AG10803 (cell line): ENCODE measurements at regions not wholly inside any gene's neighbourhood (a gene's known extent, or its start where the extent isn't known, plus 50 kb on each side); places are given as distances from the start of the nearest gene placed in this dataset.

Experiments
- DNase-seq: peaks from one replicate; pipeline ENCODE4 v3.0.0; 2010; ENCODE audit warnings: low read depth
- H3K4me3 ChIP-seq: 2 replicates; pipeline ENCODE4 v1.5.1; 2011; ENCODE audit warnings: mild to moderate bottlenecking, low read length, control low read depth
- TF ChIP-seq, protein P1 (sequence below): conservative IDR thresholded peaks from 2 replicates; pipeline ENCODE4 v1.5.1; 2011; ENCODE audit warnings: mild to moderate bottlenecking, low read length, control low read depth, inconsistent platforms

DNA sequence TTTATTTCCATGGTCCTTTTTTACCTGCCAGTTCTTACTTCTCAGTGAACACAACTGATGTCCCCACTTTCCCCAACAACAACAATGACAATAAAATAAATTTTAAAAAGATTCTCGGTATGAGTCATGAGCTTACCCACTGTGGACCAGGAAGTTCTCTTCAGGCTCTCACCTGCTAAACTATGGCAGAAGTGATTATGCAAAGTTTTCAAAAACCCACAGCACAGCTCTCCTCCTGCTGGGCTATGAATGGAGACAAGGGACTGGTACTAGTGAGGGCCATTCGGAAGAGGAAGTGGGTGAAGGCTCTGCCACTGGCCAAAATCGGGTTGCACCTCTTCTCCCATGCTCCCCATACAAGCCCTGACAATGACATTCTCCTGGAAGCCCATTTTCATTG lies 429.4 kb downstream of the PIK3R1 start:
- H3K4me3 ChIP-seq = no peak overlapping the region
- TF ChIP-seq, protein P1, sequence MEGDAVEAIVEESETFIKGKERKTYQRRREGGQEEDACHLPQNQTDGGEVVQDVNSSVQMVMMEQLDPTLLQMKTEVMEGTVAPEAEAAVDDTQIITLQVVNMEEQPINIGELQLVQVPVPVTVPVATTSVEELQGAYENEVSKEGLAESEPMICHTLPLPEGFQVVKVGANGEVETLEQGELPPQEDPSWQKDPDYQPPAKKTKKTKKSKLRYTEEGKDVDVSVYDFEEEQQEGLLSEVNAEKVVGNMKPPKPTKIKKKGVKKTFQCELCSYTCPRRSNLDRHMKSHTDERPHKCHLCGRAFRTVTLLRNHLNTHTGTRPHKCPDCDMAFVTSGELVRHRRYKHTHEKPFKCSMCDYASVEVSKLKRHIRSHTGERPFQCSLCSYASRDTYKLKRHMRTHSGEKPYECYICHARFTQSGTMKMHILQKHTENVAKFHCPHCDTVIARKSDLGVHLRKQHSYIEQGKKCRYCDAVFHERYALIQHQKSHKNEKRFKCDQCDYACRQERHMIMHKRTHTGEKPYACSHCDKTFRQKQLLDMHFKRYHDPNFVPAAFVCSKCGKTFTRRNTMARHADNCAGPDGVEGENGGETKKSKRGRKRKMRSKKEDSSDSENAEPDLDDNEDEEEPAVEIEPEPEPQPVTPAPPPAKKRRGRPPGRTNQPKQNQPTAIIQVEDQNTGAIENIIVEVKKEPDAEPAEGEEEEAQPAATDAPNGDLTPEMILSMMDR = no peak
- DNase-seq = no peak

DNA sequence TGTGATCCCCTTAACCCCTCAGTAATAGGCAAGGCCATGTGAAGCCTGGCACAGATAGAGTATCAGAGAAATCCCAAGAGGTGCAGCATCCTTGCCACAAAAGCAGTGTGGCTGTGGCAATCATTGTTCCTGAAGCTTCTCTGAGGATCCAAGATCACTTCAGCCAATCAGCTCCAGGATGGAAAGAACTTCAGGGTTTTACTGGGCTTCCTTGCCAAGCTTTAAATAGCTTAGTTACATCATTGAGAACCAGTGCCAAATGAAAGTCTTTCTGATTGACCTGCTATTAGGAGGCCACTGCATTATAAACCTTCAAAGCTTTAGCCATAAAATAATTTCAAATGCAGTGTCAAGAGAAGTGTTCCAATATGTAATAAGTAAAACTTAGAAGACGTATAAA lies 430.6 kb downstream of the PIK3R1 start:
- DNase-seq = peak; percentile 27
- TF ChIP-seq, protein P1 = no peak
- no peak overlapping the region for H3K4me3 ChIP-seq

DNA sequence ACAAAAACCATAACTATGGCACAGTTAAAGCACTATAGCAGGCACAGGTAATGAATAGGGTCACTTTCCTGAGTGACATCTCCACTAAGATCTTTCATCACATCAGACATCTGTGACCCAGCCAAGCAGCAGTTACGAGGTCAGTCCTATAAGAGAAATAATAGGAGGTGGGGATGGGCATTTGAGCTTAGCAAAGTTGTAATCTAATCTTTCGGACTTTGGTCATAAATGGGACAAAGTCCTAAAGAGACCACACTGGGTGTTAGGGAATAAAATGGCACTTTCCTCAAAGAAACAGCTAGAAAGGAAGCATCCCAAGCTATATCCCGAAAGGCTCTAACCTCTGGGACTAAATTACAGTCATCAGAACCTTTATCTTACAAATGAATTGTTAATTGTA lies 432.2 kb downstream of the PIK3R1 start:
- no peak overlapping the region for H3K4me3 ChIP-seq
- TF ChIP-seq, protein P1 = no peak
- no peak for DNase-seq

DNA sequence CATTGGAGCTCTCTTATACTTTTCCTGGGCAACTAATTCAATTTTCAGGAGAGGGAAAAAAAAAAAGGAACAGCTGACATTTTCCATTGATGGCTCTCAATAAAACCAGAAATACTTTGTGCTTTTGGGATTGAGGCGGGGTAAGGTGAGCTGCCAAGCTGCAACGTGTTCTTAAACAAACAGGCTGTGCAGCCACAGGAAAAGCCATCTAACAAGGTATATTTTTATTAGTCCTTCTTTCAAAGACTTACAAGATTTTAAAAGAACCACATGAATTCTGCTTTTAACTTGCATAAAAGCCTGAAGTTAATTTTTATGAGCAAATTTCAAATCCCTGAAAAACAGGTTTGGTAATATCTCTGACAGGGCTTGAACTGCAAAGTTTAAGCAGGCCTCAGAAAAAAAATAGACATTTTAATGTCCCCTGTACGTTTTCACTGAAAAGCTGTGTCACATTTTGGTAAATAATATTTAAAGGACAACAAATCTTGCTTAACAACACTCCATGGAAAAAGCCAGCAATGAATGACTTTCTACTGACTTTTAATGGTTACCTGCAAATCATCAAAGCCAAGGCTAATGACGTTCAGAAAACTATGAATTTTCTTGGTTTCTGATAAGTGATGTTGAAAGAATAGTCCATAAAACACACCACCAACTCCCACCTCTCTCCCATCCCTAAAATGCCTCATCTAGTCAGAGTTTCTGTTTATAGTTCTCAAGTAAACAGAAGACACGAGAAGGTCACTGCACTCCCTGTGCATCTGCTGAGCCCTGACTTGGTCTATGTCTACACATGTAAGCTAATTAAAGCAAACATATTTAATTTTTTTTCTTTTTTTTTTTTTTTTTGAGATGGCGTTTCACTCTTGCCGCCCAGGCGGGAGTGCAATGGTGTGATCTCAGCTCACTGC lies 433.6 kb downstream of the PIK3R1 start:
- H3K4me3 ChIP-seq = no peak overlapping the region
- TF ChIP-seq, protein P1 = no peak
- no peak for DNase-seq

DNA sequence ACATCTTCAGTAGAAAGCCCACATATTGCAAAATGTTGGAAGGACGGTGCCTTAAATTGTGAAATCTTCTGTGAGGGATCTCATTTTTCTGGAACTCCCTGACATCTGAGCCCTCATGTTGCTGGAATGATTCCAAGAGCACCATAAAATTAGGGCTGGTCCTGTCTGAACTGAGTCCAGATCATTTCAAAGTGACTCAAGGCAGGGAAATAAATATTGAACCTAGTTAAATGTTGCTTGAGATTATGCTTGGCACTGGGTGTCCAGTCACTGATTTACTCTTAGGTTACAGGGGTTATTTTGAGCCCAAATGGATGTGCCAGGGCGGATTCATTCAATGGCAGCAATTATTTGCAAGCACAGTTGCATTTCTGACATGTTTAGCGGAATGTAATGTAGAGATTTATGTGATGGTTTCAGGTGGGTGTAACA lies 437.0 kb downstream of the PIK3R1 start:
- TF ChIP-seq, protein P1 = no peak
- no peak overlapping the region for H3K4me3 ChIP-seq
- DNase-seq = peak; percentile 74

DNA sequence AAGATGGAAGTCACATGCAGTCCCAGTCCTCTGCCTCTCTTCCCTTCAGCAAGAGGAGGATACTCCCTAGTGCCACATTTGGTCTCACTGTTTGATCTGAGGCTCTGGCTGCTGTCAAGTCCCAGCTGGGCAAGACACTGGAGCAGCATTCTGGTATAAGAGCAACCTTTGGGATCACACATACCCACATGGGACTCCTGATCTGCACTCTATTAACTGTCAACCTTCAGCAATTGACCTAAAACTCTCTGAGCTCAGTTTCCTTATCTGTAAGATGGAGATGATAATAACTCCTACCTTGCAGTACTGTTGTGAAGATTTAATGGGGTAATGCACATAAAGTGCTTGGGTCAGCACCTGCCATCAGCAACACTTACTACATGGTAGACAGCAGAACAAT lies 437.9 kb downstream of the PIK3R1 start:
- TF ChIP-seq, protein P1 = no peak
- no peak for DNase-seq
- H3K4me3 ChIP-seq = no peak overlapping the region
